ENCODE measurements at regions not wholly inside any gene's neighbourhood (a gene's known extent, or its start where the extent isn't known, plus 50 kb on each side); places are given as distances from the start of the nearest gene placed in this dataset.

- DNase-seq (ENCODE audit: low read depth, low spot score) = no peak
Observed at GRCh38 chrX:39437670-39438441, 636.6 kb downstream of the MID1IP1 start.

DNA sequence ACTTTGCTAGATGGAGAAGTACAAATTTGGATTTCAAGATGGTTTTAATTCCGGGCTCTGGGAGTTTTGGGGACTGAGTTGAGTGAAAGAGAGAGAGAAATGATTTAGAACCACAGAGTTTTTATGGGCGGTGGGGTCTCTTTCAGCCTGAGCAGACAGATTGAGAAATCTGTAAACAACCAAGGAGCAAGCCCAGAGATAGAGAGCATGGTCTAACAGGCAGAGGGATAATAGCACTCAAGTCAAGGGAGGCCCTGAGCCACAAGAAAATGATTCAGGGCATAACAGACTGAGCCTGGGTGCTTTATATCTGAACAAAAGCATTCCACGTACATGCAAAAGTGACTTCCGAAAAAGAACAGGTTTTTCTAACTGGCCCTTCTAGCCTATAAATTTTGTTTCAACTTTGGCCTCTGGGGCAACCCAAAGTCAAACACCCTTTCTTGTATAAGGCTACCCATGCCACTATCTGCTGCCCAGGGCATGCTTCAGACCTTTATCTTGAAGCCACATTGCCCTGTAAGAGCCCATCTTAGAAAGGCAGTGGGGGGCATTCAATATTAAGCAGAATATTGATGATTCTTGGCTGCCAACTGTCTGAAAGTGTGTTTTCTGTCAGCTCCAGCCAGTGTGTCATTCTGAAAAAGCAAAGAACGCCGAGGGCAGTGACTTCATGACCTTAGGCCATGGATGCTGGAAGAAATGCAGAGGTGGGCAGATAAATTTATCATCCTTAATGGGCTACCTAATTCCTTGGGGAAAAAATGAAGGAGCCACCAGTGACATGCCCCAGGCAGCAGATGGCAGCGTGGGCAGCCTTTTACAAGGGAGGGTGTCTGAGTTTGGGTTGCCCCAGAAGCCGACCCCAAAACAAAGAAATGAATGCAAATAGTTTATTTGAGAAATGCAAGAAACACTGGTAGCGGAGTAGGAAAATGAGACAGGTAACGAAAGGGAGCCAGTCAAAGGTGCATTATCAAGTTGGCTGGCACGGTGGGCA lies 637.6 kb downstream of the MID1IP1 start:
- no peak for DNase-seq (ENCODE audit: low read depth, low spot score)

DNA sequence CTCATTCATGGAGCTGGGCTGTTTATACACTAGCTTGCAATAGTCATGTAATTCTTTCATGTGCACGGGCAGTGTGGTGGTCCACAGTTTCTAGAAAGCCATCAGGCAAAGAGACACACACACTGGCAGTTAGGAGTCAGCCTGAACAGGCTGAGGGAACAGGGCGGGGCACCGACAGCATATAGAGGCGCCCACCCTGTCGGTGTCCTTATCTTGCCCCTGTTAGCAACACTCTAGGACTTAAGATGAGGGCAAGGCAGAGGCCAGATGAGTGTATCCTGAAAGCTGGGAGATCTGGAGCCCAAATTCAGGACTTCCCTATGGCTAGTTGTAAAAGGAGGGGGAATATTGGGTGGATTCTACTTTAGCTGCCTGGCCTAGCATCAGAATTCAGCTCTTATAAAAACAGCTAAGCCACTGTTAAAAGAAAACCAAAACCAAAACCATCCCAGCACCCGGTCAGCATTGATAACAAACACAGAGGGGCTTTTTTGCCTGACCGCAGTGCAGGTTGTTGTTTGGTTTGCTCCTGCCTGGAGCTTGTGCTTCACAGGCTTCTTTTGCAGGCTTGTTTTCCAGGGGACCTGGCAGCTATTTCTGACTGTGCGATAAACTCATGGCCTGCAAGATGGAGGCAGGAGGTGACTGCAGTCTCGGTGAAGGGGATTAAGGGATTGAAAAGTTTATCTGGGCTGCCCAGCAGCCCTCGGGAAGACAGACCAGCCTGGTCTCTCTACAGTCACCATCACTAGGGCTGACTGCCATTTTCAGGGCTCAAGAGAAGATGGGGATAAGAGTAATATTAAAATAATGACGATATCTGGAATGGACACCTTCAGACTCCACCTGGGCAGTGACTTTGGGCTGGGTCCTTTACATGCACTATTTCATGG lies 638.9 kb downstream of the MID1IP1 start:
- no peak for DNase-seq (ENCODE audit: low read depth, low spot score)

DNA sequence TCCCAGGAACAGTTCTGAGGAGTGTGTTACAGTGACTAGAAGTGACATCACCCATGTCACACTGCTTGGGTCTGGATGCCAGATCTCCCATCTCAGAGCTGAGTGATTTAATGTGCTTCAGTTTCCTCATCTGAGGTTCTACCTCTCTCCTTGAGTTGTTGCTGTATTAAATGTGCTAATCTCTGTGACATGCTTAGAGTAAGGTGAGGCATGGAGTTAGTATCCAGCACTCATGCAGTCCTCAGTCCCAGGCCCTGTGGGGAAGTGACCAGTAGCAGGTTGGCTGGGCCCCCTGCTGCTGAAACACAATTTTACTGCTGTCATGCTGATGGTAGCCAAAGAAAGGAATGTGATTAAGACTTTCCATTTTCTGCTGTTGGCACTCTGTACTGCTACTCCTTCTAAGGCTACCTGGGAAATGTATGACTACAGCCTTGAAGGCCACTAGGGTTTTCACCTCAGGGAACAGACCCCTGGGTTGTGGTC lies 639.6 kb downstream of the MID1IP1 start:
- DNase-seq (ENCODE audit: low read depth, low spot score) = no peak

- no peak for DNase-seq (ENCODE audit: low read depth, low spot score)
Observed at GRCh38 chrX:39442332-39442731, 641.1 kb downstream of the MID1IP1 start.

DNA sequence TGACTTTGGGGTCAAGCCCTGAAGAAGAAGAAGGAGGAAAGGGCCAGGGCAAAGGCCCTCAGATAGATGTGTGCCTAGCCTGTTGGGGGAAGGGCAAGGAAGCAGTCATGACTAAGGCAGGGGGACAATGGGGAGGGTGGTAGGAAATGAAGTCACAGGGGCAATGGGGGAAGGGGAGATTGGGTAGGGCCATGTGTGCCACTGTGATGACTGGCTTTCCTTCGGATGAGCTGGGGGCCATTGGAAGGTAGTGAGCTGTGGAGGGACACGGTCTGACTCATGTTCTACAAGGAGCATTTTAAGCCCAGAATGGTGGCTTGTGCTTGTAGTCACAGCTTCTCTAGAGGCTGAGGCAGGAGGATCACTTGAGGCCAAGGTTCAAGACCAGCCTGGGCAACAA lies 642.0 kb downstream of the MID1IP1 start:
- no peak for DNase-seq (ENCODE audit: low read depth, low spot score)

GRCh38 chrX:39445336-39445735 lies 644.1 kb downstream of the MID1IP1 start:
- no peak for DNase-seq (ENCODE audit: low read depth, low spot score)

DNA sequence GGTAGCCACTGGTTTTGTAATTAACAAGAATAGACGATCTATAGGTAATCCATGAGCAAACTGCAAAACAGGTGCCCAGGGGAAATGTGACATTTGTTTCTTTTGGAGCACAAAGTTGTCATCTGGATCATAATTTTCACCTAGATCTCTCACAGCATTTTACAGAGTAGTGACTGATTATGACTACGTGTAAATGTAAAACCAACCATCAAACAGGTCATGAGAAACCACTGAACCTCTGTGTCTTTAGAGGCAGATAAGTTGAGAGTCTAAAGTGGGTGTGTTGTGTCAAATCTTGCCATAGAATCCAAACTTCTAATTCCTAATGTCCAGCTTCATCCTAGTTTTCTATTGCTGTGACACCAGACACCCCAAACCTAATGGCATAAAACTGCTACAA lies 648.1 kb downstream of the MID1IP1 start:
- no peak for DNase-seq (ENCODE audit: low read depth, low spot score)

GRCh38 chrX:39450234-39450977 lies 647.4 kb downstream of the BCOR start:
- DNase-seq (ENCODE audit: low read depth, low spot score) = no peak

DNA sequence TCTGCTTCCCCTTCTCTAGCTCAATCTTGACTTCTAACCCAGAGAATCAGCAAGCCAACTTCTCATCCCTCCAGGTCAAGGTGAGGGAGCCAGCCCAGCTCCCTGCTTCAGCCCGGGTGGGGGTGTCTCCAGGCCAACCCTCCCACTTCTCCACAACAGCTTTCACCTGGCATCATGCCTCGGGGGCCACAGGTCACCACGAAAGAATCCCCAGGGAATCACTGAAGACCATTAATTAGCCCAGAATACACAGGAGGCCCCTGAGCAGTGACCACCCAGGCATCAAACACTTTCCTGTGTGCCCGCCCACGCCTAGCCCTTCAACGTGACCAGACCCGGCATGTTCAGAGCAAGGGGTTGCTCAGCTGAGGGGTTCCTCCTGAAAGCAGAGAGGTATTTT lies 646.7 kb downstream of the BCOR start:
- DNase-seq (ENCODE audit: low read depth, low spot score) = no peak

GRCh38 chrX:39452401-39452800 lies 645.4 kb downstream of the BCOR start:
- no peak for DNase-seq (ENCODE audit: low read depth, low spot score)

DNA sequence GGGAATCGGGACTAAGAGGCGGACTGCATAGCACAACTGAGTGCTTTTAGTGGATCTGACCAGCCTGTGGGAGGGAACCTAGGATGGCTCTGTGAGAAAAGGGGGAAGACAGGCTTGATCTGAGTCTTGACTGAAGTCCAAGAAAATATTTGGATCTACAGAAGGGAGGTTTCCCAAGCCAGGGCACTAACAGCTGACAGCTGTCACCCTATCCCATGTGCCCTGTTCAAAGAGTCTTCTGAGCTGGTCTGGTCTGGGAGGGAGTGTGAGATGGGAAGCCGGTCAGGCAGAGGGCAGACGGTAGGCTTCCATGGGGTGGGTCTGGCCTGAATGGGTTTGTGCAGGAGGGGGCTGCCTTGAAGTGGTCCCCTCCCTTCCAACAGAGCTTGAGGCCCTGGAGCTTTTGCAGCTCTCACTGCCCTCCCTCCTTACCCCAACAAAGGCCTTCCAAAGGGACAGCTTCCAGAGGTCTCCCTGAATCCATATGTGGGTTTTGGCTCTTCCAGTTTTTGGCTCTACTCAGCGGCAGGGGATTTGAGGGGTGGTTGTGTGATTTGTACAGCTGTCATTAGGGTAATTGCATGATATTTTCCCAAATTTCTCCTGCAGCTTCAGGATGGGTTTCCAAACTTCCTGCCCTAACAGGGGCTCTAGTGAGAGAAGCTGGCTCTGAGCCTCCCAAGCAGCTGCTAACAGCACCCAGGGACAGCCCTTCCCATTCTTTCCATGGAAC lies 643.7 kb downstream of the BCOR start:
- no peak for DNase-seq (ENCODE audit: low read depth, low spot score)

GRCh38 chrX:39456894-39457604 lies 640.7 kb downstream of the BCOR start:
- no peak for DNase-seq (ENCODE audit: low read depth, low spot score)

GRCh38 chrX:39458779-39459178 lies 639.0 kb downstream of the BCOR start:
- no peak for DNase-seq (ENCODE audit: low read depth, low spot score)

DNA sequence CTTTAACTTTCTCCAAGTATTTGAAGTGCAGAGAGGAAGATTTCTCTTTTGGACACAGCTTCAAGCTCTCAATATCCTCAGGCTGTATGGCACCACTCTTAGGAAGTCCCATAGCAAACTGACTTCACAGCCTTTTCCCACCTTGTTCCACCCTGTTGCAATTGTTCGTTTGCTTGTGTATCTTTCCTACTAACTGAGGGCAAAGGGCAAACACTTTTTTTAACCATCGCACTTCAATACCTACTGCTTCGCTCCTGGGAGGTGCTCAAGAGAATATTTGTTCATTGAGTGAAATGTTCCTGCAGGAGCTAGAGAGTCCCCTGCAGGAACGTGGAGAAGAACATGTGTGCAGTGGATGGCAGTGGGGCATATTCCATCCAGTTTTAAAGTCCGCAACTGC lies 638.6 kb downstream of the BCOR start:
- no peak for DNase-seq (ENCODE audit: low read depth, low spot score)

- no peak for DNase-seq (ENCODE audit: low read depth, low spot score)
Observed at GRCh38 chrX:39459952-39460351, 637.8 kb downstream of the BCOR start.

DNA sequence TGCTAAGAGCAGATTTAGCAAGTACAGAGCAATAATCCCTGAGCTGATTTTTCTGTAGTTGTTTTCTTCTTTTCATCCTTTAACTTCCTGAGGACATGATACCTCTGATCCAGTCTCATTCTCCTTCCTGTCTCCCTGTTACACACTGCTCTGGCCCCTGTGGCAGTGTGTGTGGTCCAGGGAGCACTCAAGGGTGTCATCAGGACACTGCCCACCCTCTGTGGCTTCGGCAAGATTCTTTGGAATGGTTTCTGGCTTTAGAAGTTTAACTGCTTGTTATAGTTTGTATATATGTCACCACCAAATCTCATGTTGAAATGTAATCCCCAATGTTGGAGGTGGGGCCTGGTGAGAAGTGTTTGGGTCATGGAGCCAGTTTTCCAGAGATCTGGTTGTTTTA lies 637.3 kb downstream of the BCOR start:
- no peak for DNase-seq (ENCODE audit: low read depth, low spot score)

- no peak for DNase-seq (ENCODE audit: low read depth, low spot score)
Observed at GRCh38 chrX:39462835-39463234, 634.9 kb downstream of the BCOR start.

DNA sequence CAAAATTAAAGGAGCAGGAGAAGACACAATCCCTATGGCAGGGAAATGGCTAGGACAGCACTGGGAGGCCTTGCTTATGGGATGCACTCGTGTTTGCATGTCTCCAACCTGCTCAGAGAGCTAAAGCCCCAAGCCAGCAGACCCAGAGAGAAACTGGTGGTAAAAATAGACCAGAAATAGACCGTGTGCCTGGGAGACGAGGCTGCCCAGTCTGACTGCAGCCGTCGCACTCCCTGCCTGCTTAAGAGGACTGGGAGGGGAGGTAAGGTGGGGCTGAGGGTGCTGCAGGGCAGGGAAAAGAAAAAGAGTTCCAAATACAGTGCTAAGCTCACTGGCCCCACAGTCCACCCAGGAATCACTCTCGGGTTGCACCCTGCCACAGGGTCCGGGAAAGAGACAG lies 633.5 kb downstream of the BCOR start:
- no peak for DNase-seq (ENCODE audit: low read depth, low spot score)

Data from brain pericyte (primary cell).